ENCODE measurements at regions not wholly inside any gene's neighbourhood (a gene's known extent, or its start where the extent isn't known, plus 50 kb on each side); places are given as distances from the start of the nearest gene placed in this dataset.

- TF ChIP-seq POLR2A (IDR thresholded peaks at IDR 0.05), result no peak
- TF ChIP-seq CTCF (IDR thresholded peaks at IDR 0.05), result no peak
- TF ChIP-seq EP300 (IDR thresholded peaks at IDR 0.05), result no peak
Observed at GRCh38 chr20:12014736-12015135, 97.0 kb downstream of the BTBD3 start.

Measured in upper lobe of left lung (tissue), 4 donors.